NB4 (cell line): ENCODE measurements at regions not wholly inside any gene's neighbourhood (a gene's known extent, or its start where the extent isn't known, plus 50 kb on each side); places are given as distances from the start of the nearest gene placed in this dataset.

Source experiments
- TF ChIP-seq, protein P1 (sequence below): IDR thresholded peaks from one replicate; pipeline ENCODE4 v1.5.1; 2012; ENCODE audit warnings: low read depth, low read length
- TF ChIP-seq, protein P2 (sequence below): IDR thresholded peaks from 2 replicates; pipeline ENCODE4 v1.6.1; 2011; ENCODE audit warnings: low read depth, low read length

DNA sequence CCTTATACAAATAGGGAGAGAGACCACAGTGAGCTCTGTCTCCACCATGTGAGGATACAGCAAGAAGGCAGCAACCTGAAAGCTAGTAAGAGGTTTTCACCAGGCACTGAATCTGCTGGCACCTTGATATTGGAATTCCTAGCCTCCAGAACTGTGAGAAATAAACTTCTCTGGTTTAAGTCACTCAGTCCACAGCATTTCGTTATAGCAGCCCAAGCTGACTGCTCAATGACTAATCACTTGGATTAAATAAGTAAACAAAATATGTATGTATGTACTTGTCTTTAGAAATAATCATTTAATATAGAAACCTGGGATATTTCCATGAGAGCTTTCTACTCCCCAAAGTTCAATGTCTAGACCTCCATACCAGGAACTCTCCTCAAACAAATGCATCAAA, 162.0 kb downstream of the IMPG2 start:
- TF ChIP-seq, protein P1, sequence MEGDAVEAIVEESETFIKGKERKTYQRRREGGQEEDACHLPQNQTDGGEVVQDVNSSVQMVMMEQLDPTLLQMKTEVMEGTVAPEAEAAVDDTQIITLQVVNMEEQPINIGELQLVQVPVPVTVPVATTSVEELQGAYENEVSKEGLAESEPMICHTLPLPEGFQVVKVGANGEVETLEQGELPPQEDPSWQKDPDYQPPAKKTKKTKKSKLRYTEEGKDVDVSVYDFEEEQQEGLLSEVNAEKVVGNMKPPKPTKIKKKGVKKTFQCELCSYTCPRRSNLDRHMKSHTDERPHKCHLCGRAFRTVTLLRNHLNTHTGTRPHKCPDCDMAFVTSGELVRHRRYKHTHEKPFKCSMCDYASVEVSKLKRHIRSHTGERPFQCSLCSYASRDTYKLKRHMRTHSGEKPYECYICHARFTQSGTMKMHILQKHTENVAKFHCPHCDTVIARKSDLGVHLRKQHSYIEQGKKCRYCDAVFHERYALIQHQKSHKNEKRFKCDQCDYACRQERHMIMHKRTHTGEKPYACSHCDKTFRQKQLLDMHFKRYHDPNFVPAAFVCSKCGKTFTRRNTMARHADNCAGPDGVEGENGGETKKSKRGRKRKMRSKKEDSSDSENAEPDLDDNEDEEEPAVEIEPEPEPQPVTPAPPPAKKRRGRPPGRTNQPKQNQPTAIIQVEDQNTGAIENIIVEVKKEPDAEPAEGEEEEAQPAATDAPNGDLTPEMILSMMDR = no peak
- TF ChIP-seq, protein P2, sequence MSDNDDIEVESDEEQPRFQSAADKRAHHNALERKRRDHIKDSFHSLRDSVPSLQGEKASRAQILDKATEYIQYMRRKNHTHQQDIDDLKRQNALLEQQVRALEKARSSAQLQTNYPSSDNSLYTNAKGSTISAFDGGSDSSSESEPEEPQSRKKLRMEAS = no peak
